ENCODE measurements at regions not wholly inside any gene's neighbourhood (a gene's known extent, or its start where the extent isn't known, plus 50 kb on each side); places are given as distances from the start of the nearest gene placed in this dataset.

DNA sequence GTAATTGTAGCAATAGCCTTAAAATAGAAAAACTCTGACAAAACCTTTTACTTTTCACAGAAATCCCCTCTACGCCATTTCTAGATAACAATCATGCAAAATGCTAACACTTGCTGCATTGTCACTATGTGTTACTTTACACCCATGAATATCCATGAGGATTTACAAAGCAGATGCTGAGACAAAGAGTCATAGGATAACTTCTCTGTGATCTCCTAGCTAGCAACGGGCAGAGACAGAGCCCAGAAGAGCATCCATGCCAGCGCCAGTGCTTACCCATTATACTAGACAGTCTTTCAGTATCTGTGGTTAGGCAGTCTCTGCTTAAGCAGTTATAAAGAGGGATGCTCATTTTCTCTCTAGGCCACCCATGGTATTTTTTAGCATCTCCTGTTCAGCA, 474.1 kb downstream of the CAAP1 start:
- Histone ChIP-seq H3K27ac (ENCODE audit: low read depth, low read length) (no peak overlapping the region), H3K36me3 (ENCODE audit: insufficient read depth, low read length) (no peaks in the 10 kb centered on the region), H3K4me1 (ENCODE audit: insufficient read depth, low read length) (no peaks in the 10 kb centered on the region), H3K27me3 (ENCODE audit: control insufficient read depth in 1 of 2, insufficient read depth in 2 of 2, low read length in 2 of 2) (no peaks in the 10 kb centered on the region), H3K4me3 (ENCODE audit: low read depth in 1 of 2, low read length in 2 of 2) (no peak overlapping the region), H3K9ac (ENCODE audit: low read length) (no peak overlapping the region), H3K9me3 (ENCODE audit: low read length) (no peaks in the 10 kb centered on the region)

DNA sequence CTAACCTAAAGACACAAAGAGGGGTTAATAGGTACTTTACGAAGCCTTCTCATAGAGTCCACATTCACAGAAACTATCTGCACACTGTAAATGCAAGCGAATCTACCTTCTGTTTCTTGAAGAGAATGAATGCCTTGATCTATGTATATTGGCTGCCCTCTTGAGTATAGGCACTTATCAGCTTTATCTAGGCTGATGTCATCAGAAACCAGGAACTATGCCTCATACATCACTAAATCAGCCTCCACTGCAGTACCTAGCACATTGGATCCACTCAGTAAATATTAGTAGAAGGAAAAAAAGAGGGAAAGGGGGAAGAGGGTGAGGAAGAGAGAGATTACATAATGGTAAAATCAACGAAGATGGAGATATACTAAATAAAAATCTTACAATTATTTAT, 477.1 kb downstream of the CAAP1 start:
- Histone ChIP-seq H3K4me1 (ENCODE audit: insufficient read depth, low read length) (no peaks in the 10 kb centered on the region), H3K9ac (ENCODE audit: low read length) (no peak overlapping the region), H3K4me3 (ENCODE audit: low read depth in 1 of 2, low read length in 2 of 2) (no peak overlapping the region), H3K36me3 (ENCODE audit: insufficient read depth, low read length) (no peaks in the 10 kb centered on the region), H3K9me3 (ENCODE audit: low read length) (no peaks in the 10 kb centered on the region), H3K27me3 (ENCODE audit: control insufficient read depth in 1 of 2, insufficient read depth in 2 of 2, low read length in 2 of 2) (no peaks in the 10 kb centered on the region), H3K27ac (ENCODE audit: low read depth, low read length) (no peak overlapping the region)

DNA sequence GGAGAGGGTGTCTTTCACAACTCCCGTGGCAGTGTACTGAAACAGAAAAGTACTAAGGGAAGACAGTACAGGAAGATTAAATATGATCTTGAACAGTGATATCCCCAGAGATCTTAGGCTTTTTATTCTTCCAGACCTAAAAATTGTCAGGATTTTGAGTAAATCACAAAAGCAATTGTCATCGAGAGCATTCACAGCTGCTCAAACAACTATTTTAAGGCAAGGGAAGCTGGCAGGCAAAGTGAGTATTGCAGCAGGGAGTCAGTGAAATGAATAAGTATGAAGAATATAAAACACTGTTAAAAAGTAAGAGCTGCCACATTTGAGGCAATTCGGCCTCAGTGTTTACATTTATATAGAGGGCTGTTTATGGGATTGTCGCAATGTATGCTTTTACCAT, 479.0 kb downstream of the CAAP1 start:
- Histone ChIP-seq H3K9me3 (ENCODE audit: low read length) (no peaks in the 10 kb centered on the region), H3K4me3 (ENCODE audit: low read depth in 1 of 2, low read length in 2 of 2) (no peak overlapping the region), H3K9ac (ENCODE audit: low read length) (no peak overlapping the region), H3K27me3 (ENCODE audit: control insufficient read depth in 1 of 2, insufficient read depth in 2 of 2, low read length in 2 of 2) (no peaks in the 10 kb centered on the region), H3K36me3 (ENCODE audit: insufficient read depth, low read length) (no peaks in the 10 kb centered on the region), H3K4me1 (ENCODE audit: insufficient read depth, low read length) (no peaks in the 10 kb centered on the region), H3K27ac (ENCODE audit: low read depth, low read length) (no peak overlapping the region)

DNA sequence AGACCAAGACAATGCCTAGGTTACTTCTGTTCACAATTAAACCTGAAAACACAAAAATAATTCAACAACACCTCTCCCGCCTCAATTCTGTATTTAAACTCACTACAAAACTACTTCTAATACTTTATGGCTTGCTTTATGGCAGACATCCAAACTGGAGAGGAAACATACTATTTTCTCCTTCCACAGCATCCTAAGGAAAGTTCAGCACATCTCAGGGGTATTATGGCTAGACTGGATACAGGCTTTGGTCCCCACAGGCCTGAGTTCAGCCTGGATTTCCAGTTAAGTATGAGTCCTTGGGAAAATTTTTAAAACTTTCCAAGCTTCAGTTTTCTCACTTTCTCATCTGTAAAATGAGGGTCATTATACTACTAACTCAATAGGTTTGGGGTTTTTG, 480.2 kb downstream of the CAAP1 start:
- H3K4me3 ChIP-seq (ENCODE audit: low read depth in 1 of 2, low read length in 2 of 2), result no peak overlapping the region
- no peaks in the 10 kb centered on the region for H3K4me1 ChIP-seq (ENCODE audit: insufficient read depth, low read length)
- H3K9me3 ChIP-seq (ENCODE audit: low read length), result no peaks in the 10 kb centered on the region
- no peak overlapping the region for H3K27ac ChIP-seq (ENCODE audit: low read depth, low read length)
- H3K9ac ChIP-seq (ENCODE audit: low read length), result no peak overlapping the region
- no peaks in the 10 kb centered on the region for H3K36me3 ChIP-seq (ENCODE audit: insufficient read depth, low read length)
- no peaks in the 10 kb centered on the region for H3K27me3 ChIP-seq (ENCODE audit: control insufficient read depth in 1 of 2, insufficient read depth in 2 of 2, low read length in 2 of 2)

DNA sequence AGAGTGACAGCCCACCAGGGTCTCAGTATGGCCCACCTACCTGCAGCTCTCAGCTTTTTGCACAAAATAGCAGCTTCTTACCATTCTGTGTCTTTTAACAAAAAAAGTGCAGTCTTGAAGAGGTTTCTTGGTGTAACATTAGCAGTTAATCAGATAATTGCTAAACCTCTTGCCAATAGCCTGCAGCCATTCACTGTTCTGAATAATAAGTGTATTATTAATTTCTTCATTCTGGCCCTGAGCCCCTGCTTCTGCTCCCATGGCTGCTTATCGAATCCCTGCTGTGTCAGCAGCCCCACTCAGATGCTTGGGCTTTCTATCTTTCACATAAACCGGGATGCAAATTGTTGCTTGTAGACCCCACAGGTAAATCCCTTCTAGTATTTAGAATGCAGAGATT, 485.9 kb downstream of the CAAP1 start:
- Histone ChIP-seq H3K9me3 (ENCODE audit: low read length) (no peaks in the 10 kb centered on the region), H3K27me3 (ENCODE audit: control insufficient read depth in 1 of 2, insufficient read depth in 2 of 2, low read length in 2 of 2) (no peaks in the 10 kb centered on the region), H3K9ac (ENCODE audit: low read length) (no peak overlapping the region), H3K36me3 (ENCODE audit: insufficient read depth, low read length) (no peaks in the 10 kb centered on the region), H3K27ac (ENCODE audit: low read depth, low read length) (no peak overlapping the region), H3K4me1 (ENCODE audit: insufficient read depth, low read length) (no peaks in the 10 kb centered on the region), H3K4me3 (ENCODE audit: low read depth in 1 of 2, low read length in 2 of 2) (no peak overlapping the region)

DNA sequence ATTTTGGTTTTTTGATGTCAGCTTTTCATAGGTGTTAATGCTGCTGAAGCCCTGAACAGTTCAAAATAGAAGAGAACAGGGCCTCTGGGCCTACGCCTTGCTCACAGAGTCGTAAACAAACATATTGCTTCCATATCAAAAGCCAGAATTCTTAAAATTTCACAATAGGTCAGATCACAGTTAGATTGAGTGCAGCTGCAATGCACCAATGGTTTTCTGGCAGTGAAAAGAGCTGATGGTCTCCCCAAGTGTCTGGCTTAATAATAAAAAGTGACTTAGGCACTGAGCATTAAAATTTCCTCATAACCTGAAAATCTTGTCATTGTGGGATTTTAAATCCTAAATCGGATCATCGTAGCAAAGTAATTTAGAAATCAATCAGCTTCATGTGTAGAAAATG, 493.0 kb downstream of the CAAP1 start:
- no peaks in the 10 kb centered on the region for H3K27me3 ChIP-seq (ENCODE audit: control insufficient read depth in 1 of 2, insufficient read depth in 2 of 2, low read length in 2 of 2)
- no peak overlapping the region for H3K4me3 ChIP-seq (ENCODE audit: low read depth in 1 of 2, low read length in 2 of 2)
- no peaks in the 10 kb centered on the region for H3K36me3 ChIP-seq (ENCODE audit: insufficient read depth, low read length)
- H3K9ac ChIP-seq (ENCODE audit: low read length), result no peak overlapping the region
- no peaks in the 10 kb centered on the region for H3K9me3 ChIP-seq (ENCODE audit: low read length)
- no peaks in the 10 kb centered on the region for H3K4me1 ChIP-seq (ENCODE audit: insufficient read depth, low read length)
- H3K27ac ChIP-seq (ENCODE audit: low read depth, low read length), result no peak overlapping the region

DNA sequence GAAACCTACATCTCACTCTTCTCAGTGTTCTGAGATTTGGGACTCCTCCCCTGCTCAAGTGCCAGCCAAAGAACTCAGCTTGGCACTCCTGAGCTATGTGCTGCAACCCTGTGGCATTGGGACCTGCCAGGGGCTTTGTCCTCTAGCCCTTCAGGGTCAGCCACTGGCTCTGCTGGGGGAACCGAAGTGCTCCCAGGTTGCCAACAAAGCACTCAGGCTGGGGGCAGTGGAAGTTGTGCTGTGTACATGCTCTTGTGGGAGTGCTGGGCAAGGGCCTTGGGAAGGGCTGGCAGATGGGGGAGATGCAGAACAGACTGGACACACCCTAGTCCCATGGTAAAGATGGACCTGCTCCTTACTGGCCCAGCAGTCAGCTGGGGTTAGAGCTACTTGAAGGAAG, 498.6 kb downstream of the CAAP1 start:
- H3K4me1 ChIP-seq (ENCODE audit: insufficient read depth, low read length), result no peaks in the 10 kb centered on the region
- no peak overlapping the region for H3K27ac ChIP-seq (ENCODE audit: low read depth, low read length)
- H3K9ac ChIP-seq (ENCODE audit: low read length), result no peak overlapping the region
- H3K36me3 ChIP-seq (ENCODE audit: insufficient read depth, low read length), result no peaks in the 10 kb centered on the region
- H3K4me3 ChIP-seq (ENCODE audit: low read depth in 1 of 2, low read length in 2 of 2), result no peak overlapping the region
- H3K27me3 ChIP-seq (ENCODE audit: control insufficient read depth in 1 of 2, insufficient read depth in 2 of 2, low read length in 2 of 2), result no peaks in the 10 kb centered on the region
- no peaks in the 10 kb centered on the region for H3K9me3 ChIP-seq (ENCODE audit: low read length)

DNA sequence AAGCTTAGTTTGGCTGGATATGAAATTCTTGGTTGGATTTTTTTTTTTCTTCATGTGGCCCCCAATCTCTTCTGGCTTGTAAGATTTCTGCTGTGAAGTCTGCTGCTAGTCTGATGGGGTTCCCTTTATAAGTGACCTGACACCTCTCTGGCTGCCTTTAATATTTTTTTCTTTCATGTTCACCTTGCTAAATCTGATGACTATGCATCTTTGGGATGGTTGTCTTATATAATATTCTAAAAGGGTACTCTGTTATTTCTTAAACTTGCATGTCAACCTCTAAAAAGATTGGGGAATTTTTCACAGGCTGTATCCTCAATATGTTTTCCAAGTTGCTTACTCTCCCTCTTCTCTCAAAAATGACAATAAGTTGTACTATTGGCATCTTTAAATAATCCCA, 500.0 kb downstream of the CAAP1 start:
- H3K9me3 ChIP-seq (ENCODE audit: low read length), result no peaks in the 10 kb centered on the region
- H3K27ac ChIP-seq (ENCODE audit: low read depth, low read length), result no peak overlapping the region
- H3K4me3 ChIP-seq (ENCODE audit: low read depth in 1 of 2, low read length in 2 of 2), result no peak overlapping the region
- H3K9ac ChIP-seq (ENCODE audit: low read length), result no peak overlapping the region
- no peaks in the 10 kb centered on the region for H3K4me1 ChIP-seq (ENCODE audit: insufficient read depth, low read length)
- H3K36me3 ChIP-seq (ENCODE audit: insufficient read depth, low read length), result no peaks in the 10 kb centered on the region
- H3K27me3 ChIP-seq (ENCODE audit: control insufficient read depth in 1 of 2, insufficient read depth in 2 of 2, low read length in 2 of 2), result no peaks in the 10 kb centered on the region

DNA sequence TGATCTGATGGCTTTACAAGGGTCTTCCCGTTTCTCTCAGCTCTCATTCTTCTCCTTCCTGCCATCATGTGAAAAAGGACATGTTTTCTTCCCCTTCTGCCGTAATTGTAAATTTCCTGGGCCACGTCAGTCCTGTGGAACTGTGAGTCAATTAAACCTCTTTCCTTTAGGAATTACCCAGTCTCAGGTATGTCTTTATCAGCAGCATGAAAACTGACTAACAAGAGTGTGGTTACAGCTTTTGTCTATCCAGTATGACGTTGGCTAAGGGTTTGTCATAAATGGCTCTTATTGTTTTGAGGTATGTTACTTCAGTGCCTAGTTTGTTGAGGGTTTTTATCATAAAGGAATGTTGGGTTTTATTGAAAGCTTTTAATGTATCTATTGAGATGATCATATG, 501.6 kb downstream of the CAAP1 start:
- no peaks in the 10 kb centered on the region for H3K4me1 ChIP-seq (ENCODE audit: insufficient read depth, low read length)
- no peaks in the 10 kb centered on the region for H3K27me3 ChIP-seq (ENCODE audit: control insufficient read depth in 1 of 2, insufficient read depth in 2 of 2, low read length in 2 of 2)
- no peaks in the 10 kb centered on the region for H3K36me3 ChIP-seq (ENCODE audit: insufficient read depth, low read length)
- no peak overlapping the region for H3K4me3 ChIP-seq (ENCODE audit: low read depth in 1 of 2, low read length in 2 of 2)
- H3K27ac ChIP-seq (ENCODE audit: low read depth, low read length), result no peak overlapping the region
- no peaks in the 10 kb centered on the region for H3K9me3 ChIP-seq (ENCODE audit: low read length)
- H3K9ac ChIP-seq (ENCODE audit: low read length), result no peak overlapping the region

DNA sequence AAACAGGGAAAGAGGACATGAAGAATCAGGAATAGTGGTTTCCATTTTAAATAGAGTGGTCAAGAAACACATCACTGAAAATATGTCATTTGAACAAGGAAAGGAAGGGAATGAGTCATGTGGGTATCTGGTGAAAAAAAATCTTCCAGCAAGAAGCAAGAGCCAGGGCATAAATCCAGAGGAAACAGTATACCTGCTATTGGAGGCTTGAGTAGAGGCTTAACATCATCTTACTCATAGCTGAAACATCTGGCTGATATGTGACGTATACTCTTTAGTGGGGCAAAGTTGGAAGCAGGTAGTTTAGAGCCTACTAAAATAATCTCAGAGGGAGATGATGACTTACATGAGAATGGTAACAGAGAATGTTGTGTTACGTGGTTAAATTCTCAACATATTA, 517.2 kb downstream of the CAAP1 start:
- H3K27me3 ChIP-seq (ENCODE audit: control insufficient read depth in 1 of 2, insufficient read depth in 2 of 2, low read length in 2 of 2), result no peaks in the 10 kb centered on the region
- no peaks in the 10 kb centered on the region for H3K9me3 ChIP-seq (ENCODE audit: low read length)
- no peak overlapping the region for H3K9ac ChIP-seq (ENCODE audit: low read length)
- no peaks in the 10 kb centered on the region for H3K4me1 ChIP-seq (ENCODE audit: insufficient read depth, low read length)
- no peaks in the 10 kb centered on the region for H3K36me3 ChIP-seq (ENCODE audit: insufficient read depth, low read length)
- no peak overlapping the region for H3K4me3 ChIP-seq (ENCODE audit: low read depth in 1 of 2, low read length in 2 of 2)
- H3K27ac ChIP-seq (ENCODE audit: low read depth, low read length), result no peak overlapping the region

DNA sequence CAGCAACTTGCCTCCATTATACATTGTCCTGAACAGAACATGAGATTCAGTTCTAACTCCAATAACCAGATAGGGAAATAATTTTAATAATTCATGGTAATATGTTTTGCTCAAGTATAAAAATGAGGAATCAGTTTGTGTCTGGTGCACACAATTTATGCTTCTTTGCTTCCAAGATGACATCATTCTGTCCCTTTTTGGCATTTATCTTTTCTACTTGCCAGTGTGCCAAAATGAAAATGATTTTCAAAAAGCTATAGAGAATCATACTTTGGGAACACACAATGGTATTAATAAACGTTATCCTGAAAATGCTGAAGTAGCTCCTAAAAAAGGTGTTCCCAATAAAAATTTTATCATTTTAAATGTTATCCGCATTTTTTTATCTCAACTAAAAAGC, 519.0 kb downstream of the CAAP1 start:
- Histone ChIP-seq H3K9me3 (ENCODE audit: low read length) (no peaks in the 10 kb centered on the region), H3K36me3 (ENCODE audit: insufficient read depth, low read length) (no peaks in the 10 kb centered on the region), H3K27me3 (ENCODE audit: control insufficient read depth in 1 of 2, insufficient read depth in 2 of 2, low read length in 2 of 2) (no peaks in the 10 kb centered on the region), H3K27ac (ENCODE audit: low read depth, low read length) (no peak overlapping the region), H3K9ac (ENCODE audit: low read length) (no peak overlapping the region), H3K4me1 (ENCODE audit: insufficient read depth, low read length) (no peaks in the 10 kb centered on the region), H3K4me3 (ENCODE audit: low read depth in 1 of 2, low read length in 2 of 2) (no peak overlapping the region)

DNA sequence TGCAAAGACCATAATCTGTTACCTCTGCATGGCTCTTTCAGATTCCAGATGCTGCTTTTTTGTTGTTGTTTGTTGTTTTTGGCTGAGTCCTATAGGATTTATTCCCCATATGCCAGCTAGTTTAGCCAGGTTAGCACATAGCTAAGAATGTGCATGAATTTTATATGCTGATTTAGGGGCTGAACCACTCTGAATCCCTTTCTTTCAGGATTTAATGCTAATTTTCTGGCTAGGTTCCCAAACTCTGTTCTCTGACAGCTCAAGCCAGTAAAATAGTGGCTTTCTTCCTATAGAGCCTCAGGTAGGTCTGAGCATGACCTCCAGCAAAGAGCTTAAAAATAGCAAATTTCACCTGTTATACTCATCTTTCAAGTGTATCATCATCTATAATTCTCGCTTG, 521.4 kb downstream of the CAAP1 start:
- Histone ChIP-seq H3K9ac (ENCODE audit: low read length) (no peak overlapping the region), H3K9me3 (ENCODE audit: low read length) (no peaks in the 10 kb centered on the region), H3K27me3 (ENCODE audit: control insufficient read depth in 1 of 2, insufficient read depth in 2 of 2, low read length in 2 of 2) (no peaks in the 10 kb centered on the region), H3K4me3 (ENCODE audit: low read depth in 1 of 2, low read length in 2 of 2) (no peak overlapping the region), H3K4me1 (ENCODE audit: insufficient read depth, low read length) (no peaks in the 10 kb centered on the region), H3K36me3 (ENCODE audit: insufficient read depth, low read length) (no peaks in the 10 kb centered on the region), H3K27ac (ENCODE audit: low read depth, low read length) (no peak overlapping the region)
